GM18507 (cell line): ENCODE measurements at regions not wholly inside any gene's neighbourhood (a gene's known extent, or its start where the extent isn't known, plus 50 kb on each side); places are given as distances from the start of the nearest gene placed in this dataset.
A peak's percentile ranks its signal among the peaks of the same experiment; 100 is the strongest.

Experiments
- DNase-seq: peaks from one replicate; pipeline ENCODE4 v3.0.0; 2011; ENCODE audit warnings: low read depth; ENCODE audit not compliant: insufficient read length; ENCODE audit errors: extremely low spot score
- FAIRE-seq: peaks from 2 replicates; lab custom pipeline; 2011; peaks lifted over from hg19 to GRCh38; lab: Jason Lieb, UNC

GRCh38 chr5:34496260-34496691 lies 159.9 kb upstream of the RAI14 start:
- FAIRE-seq, result no peak

GRCh38 chr5:34496701-34497469 lies 159.2 kb upstream of the RAI14 start:
- DNase-seq, result no peak
- no peak for FAIRE-seq

More at GRCh38 chr5:34496260-34496691, 159.9 kb upstream of the RAI14 start:
- no peak for DNase-seq

GRCh38 chr5:34497470-34497808 lies 158.7 kb upstream of the RAI14 start:
- FAIRE-seq (no peak), DNase-seq (no peak)

GRCh38 chr5:34498572-34498971 lies 157.6 kb upstream of the RAI14 start:
- FAIRE-seq (no peak), DNase-seq (no peak)

GRCh38 chr5:34499001-34499734 lies 157.0 kb upstream of the RAI14 start:
- FAIRE-seq (peak; percentile 94), DNase-seq (no peak)

- FAIRE-seq, result no peak
- no peak for DNase-seq
Measured at GRCh38 chr5:34500236-34500847, 155.8 kb upstream of the RAI14 start.

GRCh38 chr5:34501016-34501415 lies 155.1 kb upstream of the RAI14 start:
- FAIRE-seq (no peak), DNase-seq (no peak)

GRCh38 chr5:34501840-34502239 lies 154.3 kb upstream of the RAI14 start:
- FAIRE-seq (no peak), DNase-seq (no peak)

GRCh38 chr5:34502581-34502980 lies 153.5 kb upstream of the RAI14 start:
- DNase-seq (no peak), FAIRE-seq (no peak)

- DNase-seq, result no peak
- FAIRE-seq, result no peak
Measured at GRCh38 chr5:34503379-34504253, 152.5 kb upstream of the RAI14 start.

- FAIRE-seq (no peak), DNase-seq (no peak)
Measured at GRCh38 chr5:34504967-34505366, 151.2 kb upstream of the RAI14 start.

- DNase-seq (no peak), FAIRE-seq (no peak)
Measured at GRCh38 chr5:34505731-34506130, 150.4 kb upstream of the RAI14 start.

- FAIRE-seq (no peak), DNase-seq (no peak)
Measured at GRCh38 chr5:34507933-34508332, 148.2 kb upstream of the RAI14 start.

GRCh38 chr5:34509392-34509791 lies 146.7 kb upstream of the RAI14 start:
- DNase-seq (no peak), FAIRE-seq (no peak)

- DNase-seq, result no peak
- FAIRE-seq, result no peak
Measured at GRCh38 chr5:34510002-34510401, 146.1 kb upstream of the RAI14 start.

- DNase-seq (no peak), FAIRE-seq (no peak)
Measured at GRCh38 chr5:34511063-34511462, 145.1 kb upstream of the RAI14 start.

GRCh38 chr5:34511481-34511880 lies 144.6 kb upstream of the RAI14 start:
- DNase-seq, result no peak
- no peak for FAIRE-seq

GRCh38 chr5:34511915-34512314 lies 144.2 kb upstream of the RAI14 start:
- no peak for DNase-seq
- no peak for FAIRE-seq

GRCh38 chr5:34516166-34516565 lies 140.0 kb upstream of the RAI14 start:
- DNase-seq, result no peak
- FAIRE-seq, result no peak

GRCh38 chr5:34516686-34517085 lies 139.4 kb upstream of the RAI14 start:
- DNase-seq, result no peak
- no peak for FAIRE-seq
